ENCODE measurements at regions not wholly inside any gene's neighbourhood (a gene's known extent, or its start where the extent isn't known, plus 50 kb on each side); places are given as distances from the start of the nearest gene placed in this dataset.
A peak's percentile ranks its signal among the peaks of the same experiment; 100 is the strongest.

GRCh38 chr2:83516503-83516902 is 942.6 kb downstream of the SUCLG1 start:
- no peak overlapping the region for H3K27ac ChIP-seq
- DNase-seq (no peak), ATAC-seq (no peak), FAIRE-seq (no peak)
- no peaks in the 10 kb centered on the region for H3K36me3 ChIP-seq
- H3K4me1 ChIP-seq: no peaks in the 10 kb centered on the region
- H3K27me3 ChIP-seq: no peaks in the 10 kb centered on the region
- H3K4me3 ChIP-seq: no peak overlapping the region
- no peak for TF ChIP-seq CTCF (IDR thresholded peaks at IDR 0.05)
- intact Hi-C loops (cut with DNase I): no loop called here
- no peaks in the 10 kb centered on the region for H3K9me3 ChIP-seq
- 56 to 60% methylated on average over 3 of the region's 3 CpGs for WGBS, 2 donors

- Histone ChIP-seq H3K36me3 (no peaks in the 10 kb centered on the region), H3K27ac (no peak overlapping the region), H3K4me1 (no peaks in the 10 kb centered on the region), H3K27me3 (no peaks in the 10 kb centered on the region), H3K4me3 (no peak overlapping the region), H3K9me3 (no peaks in the 10 kb centered on the region)
- FAIRE-seq: no peak
- DNase-seq: no peak
- intact Hi-C loops (cut with DNase I): no loop called here
- no peak for TF ChIP-seq CTCF (IDR thresholded peaks at IDR 0.05)
- ATAC-seq: no peak
- 62 to 78% methylated on average over 1 of the region's 1 CpG for WGBS, 2 donors
Measured at GRCh38 chr2:83487451-83487850, 971.6 kb downstream of the SUCLG1 start.

GRCh38 chr2:83481436-83481835 is 977.6 kb downstream of the SUCLG1 start:
- Histone ChIP-seq H3K27ac (no peak overlapping the region), H3K36me3 (no peaks in the 10 kb centered on the region), H3K27me3 (no peaks in the 10 kb centered on the region), H3K9me3 (no peaks in the 10 kb centered on the region), H3K4me1 (no peaks in the 10 kb centered on the region), H3K4me3 (no peak overlapping the region)
- intact Hi-C loops (cut with DNase I): no loop called here
- no peak for DNase-seq
- no peak for ATAC-seq
- TF ChIP-seq CTCF (IDR thresholded peaks at IDR 0.05): no peak
- no peak for FAIRE-seq

DNA sequence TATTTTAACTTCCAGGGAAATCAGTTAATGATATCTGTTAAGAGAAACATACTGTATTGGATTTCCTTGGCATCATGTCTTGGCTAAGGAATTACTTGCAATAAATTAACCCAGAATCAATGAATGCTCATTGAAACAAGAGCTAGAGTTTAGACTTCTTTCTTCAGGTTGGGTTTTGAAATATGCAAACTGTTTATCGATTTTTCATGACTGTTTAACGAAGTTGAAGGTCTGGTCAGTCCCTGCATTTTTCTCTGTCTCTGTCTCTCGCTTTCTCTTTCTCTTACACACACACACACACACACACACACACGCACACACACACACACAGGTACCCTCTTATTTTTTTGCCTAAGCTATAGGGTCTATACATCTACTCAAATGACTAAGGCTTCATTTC is 981.0 kb downstream of the SUCLG1 start:
- H3K27me3 ChIP-seq: no peaks in the 10 kb centered on the region
- no peaks in the 10 kb centered on the region for H3K9me3 ChIP-seq
- ATAC-seq (peak; percentile 56 to 83 (median 72)), FAIRE-seq (no peak), DNase-seq (no peak)
- intact Hi-C loops (cut with DNase I): no loop called here
- no peak overlapping the region for H3K4me3 ChIP-seq
- WGBS, 2 donors: 9 to 13% methylated on average over 4 of the region's 4 CpGs
- H3K27ac ChIP-seq: no peak overlapping the region
- no peak for TF ChIP-seq CTCF (IDR thresholded peaks at IDR 0.05)
- H3K4me1 ChIP-seq: no peaks in the 10 kb centered on the region
- no peaks in the 10 kb centered on the region for H3K36me3 ChIP-seq

GRCh38 chr2:83475371-83475770 is 983.7 kb downstream of the SUCLG1 start:
- FAIRE-seq: no peak
- Histone ChIP-seq H3K9me3 (no peaks in the 10 kb centered on the region), H3K4me3 (no peak overlapping the region), H3K27ac (no peak overlapping the region), H3K4me1 (peaks cover 0 to 3% (median 0%) of the 10 kb centered on the region in 3 donors), H3K36me3 (no peaks in the 10 kb centered on the region), H3K27me3 (no peaks in the 10 kb centered on the region)
- no peak for TF ChIP-seq CTCF (IDR thresholded peaks at IDR 0.05)
- no peak for ATAC-seq
- DNase-seq: no peak
- WGBS, 2 donors: 88 to 94% methylated on average over 2 of the region's 2 CpGs
- intact Hi-C loops (cut with DNase I): no loop called here

All from pancreas (tissue), 10 donors.